ENCODE measurements at regions not wholly inside any gene's neighbourhood (a gene's known extent, or its start where the extent isn't known, plus 50 kb on each side); places are given as distances from the start of the nearest gene placed in this dataset.

GRCh38 chr6:128808856-128809255, 74.1 kb upstream of the LAMA2 start:
- Mint-ChIP-seq H3K4me3 (ENCODE audit: unreplicated experiment) (no peak overlapping the region), H3K9me3 (ENCODE audit: unreplicated experiment) (no peaks in the 10 kb centered on the region), H3K36me3 (ENCODE audit: insufficient read depth, unreplicated experiment) (no peaks in the 10 kb centered on the region), H3K27ac (ENCODE audit: low read depth, unreplicated experiment) (no peak overlapping the region), H3K4me1 (ENCODE audit: insufficient read depth, unreplicated experiment) (no peaks in the 10 kb centered on the region), H3K27me3 (ENCODE audit: insufficient read depth, unreplicated experiment) (peaks cover 61% of the 10 kb centered on the region)
- DNase-seq (ENCODE audit: unreplicated experiment): no peak
- intact Hi-C loops (cut with micrococcal nuclease): loop anchor here (5.0 kb wide), 1 partner anchor 688 kb away; no protein-coding TSS in a partner anchor
- no TSS peak for BruUV-seq (replicated peaks)
- ChIA-PET CTCF (interaction anchor here (0.6 to 6.1 kb wide), 7 partner anchors 39 to 766 kb away, joined by 3 to 52 read pairs (median 3); no protein-coding TSS in a partner anchor), POLR2A (interaction anchor here (0.7 kb wide), 1 partner anchor 14 kb away, joined by 3 read pairs; no protein-coding TSS in a partner anchor)
- TF ChIP-seq CTCF (IDR thresholded peaks at IDR 0.05; ENCODE audit: unreplicated experiment): no peak

- Mint-ChIP-seq H3K9me3 (ENCODE audit: unreplicated experiment) (no peaks in the 10 kb centered on the region), H3K36me3 (ENCODE audit: insufficient read depth, unreplicated experiment) (no peaks in the 10 kb centered on the region), H3K4me1 (ENCODE audit: insufficient read depth, unreplicated experiment) (no peaks in the 10 kb centered on the region), H3K27me3 (ENCODE audit: insufficient read depth, unreplicated experiment) (peaks cover 54% of the 10 kb centered on the region), H3K27ac (ENCODE audit: low read depth, unreplicated experiment) (no peak overlapping the region), H3K4me3 (ENCODE audit: unreplicated experiment) (no peak overlapping the region)
- no TSS peak for BruUV-seq (replicated peaks)
- TF ChIP-seq CTCF (IDR thresholded peaks at IDR 0.05; ENCODE audit: unreplicated experiment): peak; percentile 49
- peak; percentile 37 for DNase-seq (ENCODE audit: unreplicated experiment)
- ChIA-PET CTCF (interaction anchor here (0.6 to 6.1 kb wide), 12 partner anchors 8 to 909 kb away, joined by 3 to 52 read pairs (median 4); no protein-coding TSS in a partner anchor), POLR2A (interaction anchor here (1.4 kb wide), 1 partner anchor 444 kb away, joined by 8 read pairs; no protein-coding TSS in a partner anchor)
- intact Hi-C loops (cut with micrococcal nuclease): loop anchor here (1.0 to 5.0 kb wide), 3 partner anchors 445 to 690 kb away; no protein-coding TSS in a partner anchor
Observed at GRCh38 chr6:128807577-128807976, 75.4 kb upstream of the LAMA2 start.

- no TSS peak for BruUV-seq (replicated peaks)
- CTCF ChIA-PET: interaction anchor here (0.7 to 6.1 kb wide), 5 partner anchors 9 to 564 kb away, joined by 3 to 52 read pairs (median 3); no protein-coding TSS in a partner anchor
- intact Hi-C loops (cut with micrococcal nuclease): loop anchor here (5.0 kb wide), 1 partner anchor 691 kb away; no protein-coding TSS in a partner anchor
Observed at GRCh38 chr6:128806261-128806660, 76.7 kb upstream of the LAMA2 start.

GRCh38 chr6:128803911-128804310, 79.0 kb upstream of the LAMA2 start:
- TF ChIP-seq CTCF (IDR thresholded peaks at IDR 0.05; ENCODE audit: unreplicated experiment): no peak
- POLR2A ChIA-PET: no interaction called here
- Mint-ChIP-seq H3K4me3 (ENCODE audit: unreplicated experiment) (no peak overlapping the region), H3K36me3 (ENCODE audit: insufficient read depth, unreplicated experiment) (no peaks in the 10 kb centered on the region), H3K4me1 (ENCODE audit: insufficient read depth, unreplicated experiment) (no peaks in the 10 kb centered on the region), H3K27me3 (ENCODE audit: insufficient read depth, unreplicated experiment) (peaks cover 45% of the 10 kb centered on the region), H3K9me3 (ENCODE audit: unreplicated experiment) (peaks cover 8% of the 10 kb centered on the region), H3K27ac (ENCODE audit: low read depth, unreplicated experiment) (no peak overlapping the region)
- DNase-seq (ENCODE audit: unreplicated experiment): peak; percentile 18
- intact Hi-C loops (cut with micrococcal nuclease): no loop called here
- BruUV-seq (replicated peaks): no TSS peak
- CTCF ChIA-PET: interaction anchor here (0.6 to 6.1 kb wide), 3 partner anchors 89 to 993 kb away, joined by 3 to 52 read pairs (median 3); no protein-coding TSS in a partner anchor

More at GRCh38 chr6:128806261-128806660, 76.7 kb upstream of the LAMA2 start:
- POLR2A ChIA-PET: interaction anchor here (0.5 to 0.9 kb wide), 4 partner anchors 111 to 446 kb away, joined by 3 to 4 read pairs (median 3); no protein-coding TSS in a partner anchor
- H3K4me1 Mint-ChIP-seq (ENCODE audit: insufficient read depth, unreplicated experiment): no peaks in the 10 kb centered on the region
- H3K4me3 Mint-ChIP-seq (ENCODE audit: unreplicated experiment): no peak overlapping the region
- H3K9me3 Mint-ChIP-seq (ENCODE audit: unreplicated experiment): peaks cover 8% of the 10 kb centered on the region
- DNase-seq (ENCODE audit: unreplicated experiment): peak; percentile 57
- peaks cover 54% of the 10 kb centered on the region for H3K27me3 Mint-ChIP-seq (ENCODE audit: insufficient read depth, unreplicated experiment)
- H3K36me3 Mint-ChIP-seq (ENCODE audit: insufficient read depth, unreplicated experiment): no peaks in the 10 kb centered on the region
- H3K27ac Mint-ChIP-seq (ENCODE audit: low read depth, unreplicated experiment): no peak overlapping the region
- TF ChIP-seq CTCF (IDR thresholded peaks at IDR 0.05; ENCODE audit: unreplicated experiment): no peak

Measured in MCF 10A (cell line).